IgD-negative memory B cell (primary cell): ENCODE measurements at regions not wholly inside any gene's neighbourhood (a gene's known extent, or its start where the extent isn't known, plus 50 kb on each side); places are given as distances from the start of the nearest gene placed in this dataset.

Experiments
- H3K27ac Mint-ChIP-seq, 3 donors: one replicate each; pipeline ENCODE4 v1.8.0; 2020 to 2022; ENCODE audit warnings: mild to moderate bottlenecking in 3 of 3, mixed read lengths in 3 of 3, moderate library complexity in 1 of 3
- H3K27me3 Mint-ChIP-seq: one replicate; pipeline ENCODE4 v1.8.0; 2021; ENCODE audit warnings: mixed read lengths
- H3K36me3 Mint-ChIP-seq: one replicate; pipeline ENCODE4 v1.8.0; 2020; ENCODE audit warnings: mild to moderate bottlenecking, mixed read lengths
- H3K4me1 Mint-ChIP-seq, 3 donors: one replicate each; pipeline ENCODE4 v1.8.0; 2020 to 2022; ENCODE audit warnings: mixed read lengths in 3 of 3, mild to moderate bottlenecking in 1 of 3
- H3K4me3 Mint-ChIP-seq, 4 donors: one replicate each; pipeline ENCODE4 v1.8.0; 2020 to 2022; ENCODE audit warnings: mild to moderate bottlenecking in 4 of 4, mixed read lengths in 4 of 4, moderate library complexity in 3 of 4
- H3K9me3 Mint-ChIP-seq, 3 donors: one replicate each; pipeline ENCODE4 v1.8.0; 2020 to 2021; ENCODE audit warnings: mixed read lengths in 3 of 3, mild to moderate bottlenecking in 1 of 3

GRCh38 chr1:229196404-229197264 is 74.3 kb upstream of the RAB4A start:
- H3K9me3 Mint-ChIP-seq, result no peaks in the 10 kb centered on the region
- no peaks in the 10 kb centered on the region for H3K36me3 Mint-ChIP-seq
- no peak overlapping the region for H3K27ac Mint-ChIP-seq
- peaks cover 7 to 20% (median 8%) of the 10 kb centered on the region in 3 donors for H3K4me1 Mint-ChIP-seq
- peaks cover 4% of the 10 kb centered on the region for H3K27me3 Mint-ChIP-seq
- no peak overlapping the region for H3K4me3 Mint-ChIP-seq

GRCh38 chr1:229197265-229197585 is 73.7 kb upstream of the RAB4A start:
- Mint-ChIP-seq H3K36me3 (no peaks in the 10 kb centered on the region), H3K4me1 (peaks cover 7 to 20% (median 8%) of the 10 kb centered on the region in 3 donors), H3K27ac (no peak overlapping the region)

GRCh38 chr1:229199261-229200243 is 71.4 kb upstream of the RAB4A start:
- H3K4me3 Mint-ChIP-seq, result peak overlapping the region in 3 of 4 donors; percentile 62 to 94 (median 73)
- peak overlapping the region in 1 of 3 donors; percentile 82 for H3K27ac Mint-ChIP-seq

More at GRCh38 chr1:229197265-229197585, 73.7 kb upstream of the RAB4A start:
- Mint-ChIP-seq H3K4me3 (no peak overlapping the region), H3K9me3 (no peaks in the 10 kb centered on the region), H3K27me3 (peaks cover 4% of the 10 kb centered on the region)

GRCh38 chr1:229203030-229203751 is 67.7 kb upstream of the RAB4A start:
- Mint-ChIP-seq H3K9me3 (no peaks in the 10 kb centered on the region), H3K27me3 (peaks cover 6% of the 10 kb centered on the region), H3K4me1 (peaks cover 7 to 20% (median 8%) of the 10 kb centered on the region in 3 donors), H3K27ac (no peak overlapping the region), H3K4me3 (no peak overlapping the region), H3K36me3 (no peaks in the 10 kb centered on the region)

More at GRCh38 chr1:229199261-229200243, 71.4 kb upstream of the RAB4A start:
- H3K27me3 Mint-ChIP-seq, result peaks cover 6% of the 10 kb centered on the region
- H3K36me3 Mint-ChIP-seq, result no peaks in the 10 kb centered on the region
- H3K4me1 Mint-ChIP-seq, result peaks cover 7 to 20% (median 8%) of the 10 kb centered on the region in 3 donors
- H3K9me3 Mint-ChIP-seq, result no peaks in the 10 kb centered on the region

- H3K27me3 Mint-ChIP-seq, result peaks cover 6% of the 10 kb centered on the region
- no peaks in the 10 kb centered on the region for H3K36me3 Mint-ChIP-seq
- no peak overlapping the region for H3K4me3 Mint-ChIP-seq
- H3K4me1 Mint-ChIP-seq, result peaks cover 7 to 15% (median 8%) of the 10 kb centered on the region in 3 donors
- H3K27ac Mint-ChIP-seq, result no peak overlapping the region
- H3K9me3 Mint-ChIP-seq, result no peaks in the 10 kb centered on the region
Measured at GRCh38 chr1:229203991-229204632, 66.8 kb upstream of the RAB4A start.

- Mint-ChIP-seq H3K9me3 (no peaks in the 10 kb centered on the region), H3K27ac (peak overlapping the region in 1 of 3 donors; percentile 19), H3K4me3 (no peak overlapping the region), H3K4me1 (peaks cover under 1 to 7% (median 2%) of the 10 kb centered on the region in 3 donors), H3K36me3 (no peaks in the 10 kb centered on the region), H3K27me3 (peaks cover 2% of the 10 kb centered on the region)
Measured at GRCh38 chr1:229204921-229205777, 65.8 kb upstream of the RAB4A start.

- peaks cover 0 to 3% (median 0%) of the 10 kb centered on the region in 3 donors for H3K4me1 Mint-ChIP-seq
- no peak overlapping the region for H3K27ac Mint-ChIP-seq
Measured at GRCh38 chr1:229205854-229206253, 65.1 kb upstream of the RAB4A start.

GRCh38 chr1:229207916-229208315 is 63.0 kb upstream of the RAB4A start:
- H3K27me3 Mint-ChIP-seq, result no peaks in the 10 kb centered on the region
- no peaks in the 10 kb centered on the region for H3K4me1 Mint-ChIP-seq
- no peaks in the 10 kb centered on the region for H3K9me3 Mint-ChIP-seq
- no peak overlapping the region for H3K4me3 Mint-ChIP-seq
- H3K36me3 Mint-ChIP-seq, result no peaks in the 10 kb centered on the region
- H3K27ac Mint-ChIP-seq, result peak overlapping the region in 1 of 3 donors; percentile 27

More at GRCh38 chr1:229205854-229206253, 65.1 kb upstream of the RAB4A start:
- Mint-ChIP-seq H3K36me3 (no peaks in the 10 kb centered on the region), H3K4me3 (no peak overlapping the region), H3K27me3 (peaks cover 2% of the 10 kb centered on the region), H3K9me3 (no peaks in the 10 kb centered on the region)

GRCh38 chr1:229208481-229208880 is 62.4 kb upstream of the RAB4A start:
- no peaks in the 10 kb centered on the region for H3K36me3 Mint-ChIP-seq
- no peaks in the 10 kb centered on the region for H3K27me3 Mint-ChIP-seq
- H3K4me1 Mint-ChIP-seq, result no peaks in the 10 kb centered on the region
- H3K27ac Mint-ChIP-seq, result no peak overlapping the region
- H3K4me3 Mint-ChIP-seq, result no peak overlapping the region
- H3K9me3 Mint-ChIP-seq, result no peaks in the 10 kb centered on the region

- no peak overlapping the region for H3K27ac Mint-ChIP-seq
- no peaks in the 10 kb centered on the region for H3K9me3 Mint-ChIP-seq
- no peaks in the 10 kb centered on the region for H3K4me1 Mint-ChIP-seq
- no peaks in the 10 kb centered on the region for H3K36me3 Mint-ChIP-seq
- H3K4me3 Mint-ChIP-seq, result no peak overlapping the region
- H3K27me3 Mint-ChIP-seq, result no peaks in the 10 kb centered on the region
Measured at GRCh38 chr1:229209386-229209785, 61.5 kb upstream of the RAB4A start.

- Mint-ChIP-seq H3K36me3 (no peaks in the 10 kb centered on the region), H3K4me3 (no peak overlapping the region), H3K4me1 (no peaks in the 10 kb centered on the region), H3K27me3 (no peaks in the 10 kb centered on the region), H3K9me3 (no peaks in the 10 kb centered on the region), H3K27ac (no peak overlapping the region)
Measured at GRCh38 chr1:229209816-229210215, 61.1 kb upstream of the RAB4A start.

- Mint-ChIP-seq H3K27ac (no peak overlapping the region), H3K36me3 (no peaks in the 10 kb centered on the region), H3K9me3 (no peaks in the 10 kb centered on the region), H3K27me3 (no peaks in the 10 kb centered on the region), H3K4me3 (no peak overlapping the region), H3K4me1 (no peaks in the 10 kb centered on the region)
Measured at GRCh38 chr1:229210844-229211243, 60.1 kb upstream of the RAB4A start.

- Mint-ChIP-seq H3K4me3 (no peak overlapping the region), H3K27me3 (no peaks in the 10 kb centered on the region), H3K27ac (no peak overlapping the region), H3K36me3 (no peaks in the 10 kb centered on the region), H3K4me1 (no peaks in the 10 kb centered on the region), H3K9me3 (no peaks in the 10 kb centered on the region)
Measured at GRCh38 chr1:229213797-229214196, 57.1 kb upstream of the RAB4A start.
